Liver (tissue), 3 donors: ENCODE measurements at regions not wholly inside any gene's neighbourhood (a gene's known extent, or its start where the extent isn't known, plus 50 kb on each side); places are given as distances from the start of the nearest gene placed in this dataset.

ENCODE experiments used
- ATF3 ChIP-seq: IDR thresholded peaks from 2 replicates; pipeline ENCODE4 v1.6.1; 2016; ENCODE audit warnings: antibody characterized with exemption
- CTCF ChIP-seq: fragments of 150-350 bp; IDR thresholded peaks from 2 replicates; pipeline ENCODE4 v1.5.1; 2017; ENCODE audit warnings: improper control_type of control experiment, low read depth, low read length; ENCODE audit not compliant: missing input control
- TAF1 ChIP-seq: conservative IDR thresholded peaks from 2 replicates; pipeline ENCODE4 v1.6.1; 2016; ENCODE audit warnings: antibody characterized with exemption, mild to moderate bottlenecking
- TF ChIP-seq, protein P1 (sequence below): IDR thresholded peaks from 2 replicates; pipeline ENCODE4 v1.6.1; 2016; ENCODE audit warnings: antibody characterized with exemption, mild to moderate bottlenecking
- TF ChIP-seq, protein P2 (sequence below): IDR thresholded peaks from 2 replicates; pipeline ENCODE4 v1.6.1; 2016; ENCODE audit warnings: antibody characterized with exemption
- donor health status: healthy.
- donor health status: healthy.

DNA sequence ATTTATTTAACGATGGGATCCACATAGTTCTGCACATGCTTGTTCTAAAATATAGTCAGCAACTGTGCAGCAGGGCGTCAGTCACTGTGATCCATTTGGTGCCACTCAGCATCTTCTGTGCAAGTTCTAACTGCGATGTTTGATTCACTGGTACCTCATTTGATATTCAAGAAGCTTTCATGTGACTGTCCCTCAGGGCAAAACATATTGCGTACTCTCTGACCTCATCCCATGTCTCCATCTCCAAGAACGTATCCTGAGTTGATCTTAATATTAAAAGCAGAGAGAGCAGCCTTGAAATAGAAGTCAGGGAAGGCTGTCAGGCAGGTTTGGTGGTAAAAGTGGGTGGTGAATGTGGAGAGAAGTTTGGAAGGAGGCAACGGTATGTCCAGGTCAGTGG, 116.5 kb upstream of the ATP10B start:
- TF ChIP-seq CTCF (no peak), TAF1 (no peak), ATF3 (no peak)
- TF ChIP-seq, protein P1, sequence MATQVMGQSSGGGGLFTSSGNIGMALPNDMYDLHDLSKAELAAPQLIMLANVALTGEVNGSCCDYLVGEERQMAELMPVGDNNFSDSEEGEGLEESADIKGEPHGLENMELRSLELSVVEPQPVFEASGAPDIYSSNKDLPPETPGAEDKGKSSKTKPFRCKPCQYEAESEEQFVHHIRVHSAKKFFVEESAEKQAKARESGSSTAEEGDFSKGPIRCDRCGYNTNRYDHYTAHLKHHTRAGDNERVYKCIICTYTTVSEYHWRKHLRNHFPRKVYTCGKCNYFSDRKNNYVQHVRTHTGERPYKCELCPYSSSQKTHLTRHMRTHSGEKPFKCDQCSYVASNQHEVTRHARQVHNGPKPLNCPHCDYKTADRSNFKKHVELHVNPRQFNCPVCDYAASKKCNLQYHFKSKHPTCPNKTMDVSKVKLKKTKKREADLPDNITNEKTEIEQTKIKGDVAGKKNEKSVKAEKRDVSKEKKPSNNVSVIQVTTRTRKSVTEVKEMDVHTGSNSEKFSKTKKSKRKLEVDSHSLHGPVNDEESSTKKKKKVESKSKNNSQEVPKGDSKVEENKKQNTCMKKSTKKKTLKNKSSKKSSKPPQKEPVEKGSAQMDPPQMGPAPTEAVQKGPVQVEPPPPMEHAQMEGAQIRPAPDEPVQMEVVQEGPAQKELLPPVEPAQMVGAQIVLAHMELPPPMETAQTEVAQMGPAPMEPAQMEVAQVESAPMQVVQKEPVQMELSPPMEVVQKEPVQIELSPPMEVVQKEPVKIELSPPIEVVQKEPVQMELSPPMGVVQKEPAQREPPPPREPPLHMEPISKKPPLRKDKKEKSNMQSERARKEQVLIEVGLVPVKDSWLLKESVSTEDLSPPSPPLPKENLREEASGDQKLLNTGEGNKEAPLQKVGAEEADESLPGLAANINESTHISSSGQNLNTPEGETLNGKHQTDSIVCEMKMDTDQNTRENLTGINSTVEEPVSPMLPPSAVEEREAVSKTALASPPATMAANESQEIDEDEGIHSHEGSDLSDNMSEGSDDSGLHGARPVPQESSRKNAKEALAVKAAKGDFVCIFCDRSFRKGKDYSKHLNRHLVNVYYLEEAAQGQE: no peak
- TF ChIP-seq, protein P2, sequence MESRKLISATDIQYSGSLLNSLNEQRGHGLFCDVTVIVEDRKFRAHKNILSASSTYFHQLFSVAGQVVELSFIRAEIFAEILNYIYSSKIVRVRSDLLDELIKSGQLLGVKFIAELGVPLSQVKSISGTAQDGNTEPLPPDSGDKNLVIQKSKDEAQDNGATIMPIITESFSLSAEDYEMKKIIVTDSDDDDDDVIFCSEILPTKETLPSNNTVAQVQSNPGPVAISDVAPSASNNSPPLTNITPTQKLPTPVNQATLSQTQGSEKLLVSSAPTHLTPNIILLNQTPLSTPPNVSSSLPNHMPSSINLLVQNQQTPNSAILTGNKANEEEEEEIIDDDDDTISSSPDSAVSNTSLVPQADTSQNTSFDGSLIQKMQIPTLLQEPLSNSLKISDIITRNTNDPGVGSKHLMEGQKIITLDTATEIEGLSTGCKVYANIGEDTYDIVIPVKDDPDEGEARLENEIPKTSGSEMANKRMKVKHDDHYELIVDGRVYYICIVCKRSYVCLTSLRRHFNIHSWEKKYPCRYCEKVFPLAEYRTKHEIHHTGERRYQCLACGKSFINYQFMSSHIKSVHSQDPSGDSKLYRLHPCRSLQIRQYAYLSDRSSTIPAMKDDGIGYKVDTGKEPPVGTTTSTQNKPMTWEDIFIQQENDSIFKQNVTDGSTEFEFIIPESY: no peak
